Thyroid gland (tissue), 4 donors: ENCODE measurements at regions not wholly inside any gene's neighbourhood (a gene's known extent, or its start where the extent isn't known, plus 50 kb on each side); places are given as distances from the start of the nearest gene placed in this dataset.

Experiments used
- DNase-seq, 2 donors: peaks; one replicate each; pipeline ENCODE4 v3.0.0-alpha.2; 2019
- H3K27ac ChIP-seq, 3 donors: fragments of 200-600 bp; sonication (generic); 1 replicate in 2 of 3; 2 replicates in 1 of 3; pipeline ENCODE4 v1.5.1; 2016 to 2019; ENCODE audit warnings: mild to moderate bottlenecking in 1 of 3, moderate library complexity in 1 of 3
- H3K27me3 ChIP-seq: fragments of 200-600 bp; sonication (generic); one replicate; pipeline ENCODE4 v1.5.1; 2019
- H3K36me3 ChIP-seq, 2 donors: fragments of 200-600 bp; sonication (generic); one replicate each; pipeline ENCODE4 v1.5.1; 2016 to 2019
- H3K4me1 ChIP-seq, 2 donors: fragments of 200-600 bp; sonication (generic); one replicate each; pipeline ENCODE4 v1.5.1; 2017 to 2019
- H3K4me3 ChIP-seq, 3 donors: fragments of 200-600 bp; sonication (generic); replicated peaks in 1 of 3; 1 replicate in 2 of 3; 2 replicates in 1 of 3; pipeline ENCODE4 v1.5.1; 2016; ENCODE audit warnings: mild to moderate bottlenecking in 1 of 3
- H3K9me3 ChIP-seq: fragments of 200-600 bp; sonication (generic); one replicate; pipeline ENCODE4 v1.5.1; 2017
- POLR2A ChIP-seq, 2 donors: fragments of 450-650 bp; IDR thresholded peaks; one replicate each; pipeline ENCODE4 v1.6.1; 2017; ENCODE audit warnings: antibody characterized with exemption in 2 of 2, mild to moderate bottlenecking in 2 of 2, moderate library complexity in 1 of 2
- WGBS, 2 donors: methylation state at CpG; one replicate each; pipeline ENCODE4 v1.1.5; 2017; 5-methylcytosine and 5-hydroxymethylcytosine counted together
- intact Hi-C: fragments of 100-400 bp; cut with DNase I; formaldehyde crosslinking; loops from one replicate; pipeline ENCODE4 v1.15.1; 2023
- TF ChIP-seq, protein P1 (sequence below), 6 experiments: fragments of 200-600 bp in 3 of 6; fragments of 450-650 bp in 3 of 6; sonication (generic) in 3 of 6; IDR thresholded peaks; one replicate each; pipeline ENCODE4 v1.5.1; 2016 to 2019; ENCODE audit warnings: antibody characterized with exemption in 6 of 6, mild to moderate bottlenecking in 2 of 6, inconsistent platforms in 1 of 6, moderate library complexity in 1 of 6

DNA sequence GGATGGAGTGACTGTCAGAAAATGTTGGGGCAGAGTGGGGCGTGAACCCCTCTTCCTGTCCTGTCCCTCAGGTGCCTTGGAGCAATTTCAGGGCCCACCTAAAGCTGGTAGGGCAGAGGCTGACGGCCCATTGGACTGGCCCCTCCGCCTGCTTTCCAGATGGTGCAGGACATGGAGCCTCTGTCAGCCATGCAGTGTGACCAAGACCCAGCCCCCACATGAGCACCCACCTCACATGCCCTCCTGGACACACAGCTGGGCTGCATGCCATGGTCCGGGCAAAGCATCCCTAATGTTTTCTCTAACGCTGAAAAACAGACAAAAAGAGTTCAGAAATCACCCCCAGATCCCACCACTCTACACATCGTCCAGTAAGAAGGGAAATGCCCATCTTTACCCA lies 51.3 kb upstream of the PSAP start:
- Histone ChIP-seq H3K27ac (no peak overlapping the region), H3K9me3 (no peaks in the 10 kb centered on the region), H3K36me3 (no peaks in the 10 kb centered on the region), H3K27me3 (no peaks in the 10 kb centered on the region), H3K4me3 (no peak overlapping the region), H3K4me1 (peaks cover 9 to 20% of the 10 kb centered on the region in 2 donors)
- intact Hi-C loops = loop anchor here (5.0 kb wide), 1 partner anchor 50 kb away; no protein-coding TSS in a partner anchor
- no peak for DNase-seq
- WGBS, 2 donors = 86 to 88% methylated on average over 6 of the region's 6 CpGs
- no peak for TF ChIP-seq POLR2A (IDR thresholded peaks at IDR 0.05)
- TF ChIP-seq, protein P1, sequence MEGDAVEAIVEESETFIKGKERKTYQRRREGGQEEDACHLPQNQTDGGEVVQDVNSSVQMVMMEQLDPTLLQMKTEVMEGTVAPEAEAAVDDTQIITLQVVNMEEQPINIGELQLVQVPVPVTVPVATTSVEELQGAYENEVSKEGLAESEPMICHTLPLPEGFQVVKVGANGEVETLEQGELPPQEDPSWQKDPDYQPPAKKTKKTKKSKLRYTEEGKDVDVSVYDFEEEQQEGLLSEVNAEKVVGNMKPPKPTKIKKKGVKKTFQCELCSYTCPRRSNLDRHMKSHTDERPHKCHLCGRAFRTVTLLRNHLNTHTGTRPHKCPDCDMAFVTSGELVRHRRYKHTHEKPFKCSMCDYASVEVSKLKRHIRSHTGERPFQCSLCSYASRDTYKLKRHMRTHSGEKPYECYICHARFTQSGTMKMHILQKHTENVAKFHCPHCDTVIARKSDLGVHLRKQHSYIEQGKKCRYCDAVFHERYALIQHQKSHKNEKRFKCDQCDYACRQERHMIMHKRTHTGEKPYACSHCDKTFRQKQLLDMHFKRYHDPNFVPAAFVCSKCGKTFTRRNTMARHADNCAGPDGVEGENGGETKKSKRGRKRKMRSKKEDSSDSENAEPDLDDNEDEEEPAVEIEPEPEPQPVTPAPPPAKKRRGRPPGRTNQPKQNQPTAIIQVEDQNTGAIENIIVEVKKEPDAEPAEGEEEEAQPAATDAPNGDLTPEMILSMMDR (IDR thresholded peaks at IDR 0.05) = no peak
